HG02759 (cell line): ENCODE measurements at regions not wholly inside any gene's neighbourhood (a gene's known extent, or its start where the extent isn't known, plus 50 kb on each side); places are given as distances from the start of the nearest gene placed in this dataset.

ENCODE experiments used
- ATAC-seq: cut with Tn5 transposase; IDR thresholded peaks from one replicate; pipeline ENCODE4 v1.9.1; 2021; ENCODE audit warnings: mild to moderate bottlenecking, moderate library complexity; ENCODE audit not compliant: unreplicated experiment

DNA sequence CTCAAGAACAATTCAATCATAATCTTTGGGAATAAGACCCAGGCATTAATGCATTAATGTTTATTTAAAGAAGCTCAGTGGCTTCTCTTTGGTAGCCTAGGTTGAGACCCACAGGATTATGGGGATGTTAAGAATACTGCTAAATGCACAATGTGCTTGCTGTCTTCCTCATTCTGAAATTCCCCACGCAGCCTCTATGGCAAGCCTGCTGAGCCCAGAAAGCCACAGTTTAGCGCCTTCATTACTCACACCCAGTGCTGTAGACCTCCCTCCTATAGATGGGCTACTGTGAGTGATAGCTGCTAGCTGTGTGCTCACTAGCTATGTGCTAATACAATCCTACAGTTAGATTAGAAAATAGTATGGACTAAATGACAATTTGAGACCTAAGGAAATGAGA is 90.6 kb downstream of the TNFSF13B start:
- no peak for ATAC-seq

DNA sequence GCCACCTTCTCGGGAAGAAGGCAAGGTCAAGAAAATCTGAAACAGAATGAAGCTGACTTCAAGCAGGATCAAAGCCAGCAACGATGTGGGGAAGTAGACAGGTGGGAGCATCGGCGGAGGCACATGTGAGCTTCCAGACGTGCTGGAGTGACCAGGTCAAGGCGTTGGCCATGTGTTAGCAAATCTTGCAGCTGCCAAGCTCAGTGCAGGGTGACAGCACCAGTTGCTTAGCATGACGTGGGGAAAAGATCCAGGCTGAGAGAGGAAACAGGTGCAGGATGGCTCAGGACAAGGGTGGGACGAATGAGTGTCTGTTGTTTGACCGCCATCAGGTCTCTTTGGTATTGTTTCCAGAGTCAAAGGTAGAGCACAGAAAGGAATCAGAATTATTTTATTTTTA is 92.3 kb downstream of the TNFSF13B start:
- ATAC-seq, result no peak

DNA sequence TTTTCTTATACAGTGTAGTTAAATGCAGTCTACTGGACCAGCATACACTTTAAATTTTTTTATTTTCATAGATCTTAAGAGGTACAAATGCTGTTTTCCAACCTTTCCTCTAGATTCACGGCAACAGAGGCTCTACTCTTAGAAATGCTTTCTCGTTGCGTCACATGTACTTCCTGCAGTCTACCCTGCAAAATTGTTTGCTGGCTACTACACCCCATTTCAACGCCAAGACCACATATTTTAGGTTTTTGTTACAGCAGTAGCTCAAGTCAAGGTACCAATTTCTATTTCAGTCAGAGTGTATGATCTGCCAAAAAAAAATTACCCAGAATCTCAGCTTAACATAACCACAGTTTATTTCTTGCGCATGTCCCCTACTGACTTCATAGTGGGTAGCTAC is 94.1 kb downstream of the TNFSF13B start:
- no peak for ATAC-seq

DNA sequence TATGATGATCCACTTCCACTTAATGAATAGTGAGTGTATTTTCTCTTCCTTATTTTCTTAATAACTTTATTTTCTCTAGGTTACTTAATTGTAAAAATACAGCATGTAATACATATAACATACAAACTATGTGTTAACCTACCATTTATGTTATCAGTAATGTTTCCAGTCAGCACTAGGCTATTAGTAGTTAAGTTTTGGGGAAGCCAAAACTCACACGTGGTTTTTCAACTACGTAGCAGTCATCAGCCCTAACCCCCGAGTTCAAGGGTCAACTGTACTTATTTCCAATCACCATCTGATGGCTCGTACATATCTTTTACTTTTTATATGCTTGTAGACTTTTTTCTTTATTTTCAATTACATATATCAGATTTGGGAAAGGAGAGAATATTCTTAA is 95.7 kb downstream of the TNFSF13B start:
- no peak for ATAC-seq

DNA sequence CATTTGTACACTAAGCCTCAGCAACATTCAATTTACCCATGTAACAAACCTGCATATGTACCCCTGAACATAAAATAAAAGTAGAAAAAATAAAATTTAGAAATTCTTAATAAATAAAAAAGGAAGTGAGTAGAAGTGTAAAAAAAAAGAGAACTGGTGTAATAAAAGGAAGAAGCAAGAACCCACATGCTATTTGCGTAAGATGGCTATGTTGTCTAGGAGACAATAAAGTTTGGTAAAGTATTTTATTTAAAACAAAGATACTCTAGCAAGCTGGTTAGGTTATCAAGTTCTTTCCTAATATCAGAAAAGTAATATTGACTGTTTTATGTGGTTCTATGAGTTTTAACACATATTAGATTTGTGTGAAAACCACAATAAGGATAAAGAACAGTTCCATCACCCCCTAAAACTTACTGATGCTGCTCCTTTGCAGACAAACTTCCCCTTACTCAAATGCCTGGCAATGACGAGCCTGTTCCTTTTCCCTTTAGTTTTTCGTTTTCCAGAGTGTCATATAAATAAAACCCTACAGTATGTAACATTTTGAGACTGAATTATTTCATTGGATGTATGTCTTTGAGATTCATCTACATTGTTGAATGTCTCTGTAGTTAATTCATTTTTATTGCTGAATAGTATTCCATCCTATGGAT is 98.9 kb downstream of the TNFSF13B start:
- ATAC-seq, result no peak

DNA sequence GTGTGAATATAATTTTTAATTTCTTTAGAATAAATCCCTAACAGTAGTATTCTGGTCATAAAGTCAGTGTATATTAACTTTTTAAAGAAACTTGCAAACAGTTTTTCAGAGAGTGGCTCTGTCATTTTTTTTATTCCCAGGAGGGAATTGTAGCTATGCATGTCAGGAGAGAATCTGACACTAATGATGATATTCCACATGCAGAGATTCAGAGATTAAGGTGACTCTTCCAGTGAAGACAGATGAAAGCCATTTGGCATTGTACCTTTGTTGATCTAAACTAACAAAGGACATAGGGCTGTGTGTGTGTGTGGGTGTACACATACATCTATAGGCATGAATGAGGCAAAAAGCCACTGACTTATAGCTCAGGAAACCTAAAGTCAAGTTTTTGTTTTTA is 99.9 kb downstream of the TNFSF13B start:
- ATAC-seq, result no peak

DNA sequence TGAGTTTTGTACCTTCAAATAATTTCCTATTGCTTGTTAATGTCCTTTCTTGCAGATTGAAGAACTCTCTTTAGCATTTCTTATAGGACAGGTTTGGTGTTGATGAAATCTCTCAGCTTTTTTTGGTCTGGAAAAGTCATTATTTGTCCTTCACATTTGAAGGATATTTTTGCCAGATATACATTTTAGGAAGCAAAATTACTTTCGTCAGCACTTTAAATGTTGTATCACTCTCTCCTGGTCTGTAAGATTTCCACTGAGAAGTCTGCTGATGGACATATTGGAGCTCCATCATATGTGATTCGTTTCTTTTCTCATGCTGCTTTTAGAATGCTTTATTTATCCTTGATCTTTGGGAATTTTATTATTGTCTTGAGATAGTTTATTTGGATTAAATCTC is 105.5 kb downstream of the TNFSF13B start:
- ATAC-seq, result no peak

DNA sequence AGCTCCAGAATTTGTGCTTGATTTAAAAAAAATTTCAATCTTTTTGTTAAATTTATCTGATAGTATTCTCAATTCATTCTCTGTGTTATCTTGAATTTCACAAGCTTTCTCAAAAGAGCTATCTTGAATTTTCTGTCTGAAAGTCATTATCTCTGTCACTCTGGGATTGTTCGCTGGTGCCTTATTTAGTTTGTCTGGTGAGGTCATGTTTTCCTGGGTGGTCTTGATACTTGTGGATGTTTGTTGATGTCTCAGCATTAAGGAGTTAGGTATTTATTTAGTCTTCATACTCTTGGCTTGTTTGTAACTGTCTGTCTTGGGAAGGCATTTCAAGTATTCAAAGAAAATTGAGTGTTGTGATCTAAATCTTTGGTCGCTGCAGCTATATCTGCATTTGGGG is 106.3 kb downstream of the TNFSF13B start:
- ATAC-seq, result no peak

DNA sequence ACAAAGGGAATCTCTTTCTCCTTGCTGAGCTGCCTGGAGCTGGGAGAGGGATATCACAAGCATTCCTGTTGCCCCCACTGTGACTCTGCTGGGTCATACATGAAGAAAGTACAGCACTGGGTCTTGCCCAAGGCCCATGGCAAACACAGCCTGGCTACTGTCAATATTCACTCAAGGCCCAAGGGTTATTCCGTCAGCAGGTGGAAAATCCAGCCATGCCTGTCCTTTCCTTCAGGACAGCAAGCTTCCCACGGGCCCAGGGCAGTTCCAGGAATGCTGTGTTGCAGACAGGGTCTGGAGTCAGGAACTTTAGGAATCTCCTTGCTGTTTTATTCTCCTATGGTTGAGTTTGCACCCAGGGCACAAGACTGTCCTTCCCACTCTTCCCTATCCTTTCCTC is 106.8 kb downstream of the TNFSF13B start:
- ATAC-seq, result no peak

DNA sequence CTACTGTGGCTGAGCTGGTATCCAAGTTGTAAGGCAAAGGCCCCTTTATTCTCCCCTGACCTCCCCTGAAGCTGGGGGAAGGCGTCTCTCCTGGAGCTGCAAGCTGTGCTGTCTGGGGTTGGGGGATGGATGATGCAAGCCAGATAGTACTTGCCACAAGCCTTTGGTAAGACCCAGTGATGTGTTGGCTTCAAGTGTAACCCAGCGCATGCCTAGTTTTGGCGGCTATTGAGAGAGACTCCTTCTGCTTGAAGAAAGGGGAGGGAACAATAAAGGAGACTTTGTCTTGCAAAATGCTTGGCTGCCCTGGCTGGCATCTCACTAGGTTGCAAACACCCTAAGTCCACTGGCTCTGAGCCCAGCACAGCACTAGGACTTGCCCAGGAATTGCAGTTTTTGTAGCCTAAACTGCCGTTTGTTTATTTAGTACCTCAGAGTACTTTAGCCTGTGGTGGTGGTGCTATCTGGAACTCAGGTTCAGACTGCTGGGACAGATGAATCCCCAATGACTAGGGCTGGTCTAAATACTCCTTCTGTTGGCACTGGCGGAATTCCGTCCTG is 108.2 kb downstream of the TNFSF13B start:
- ATAC-seq, result no peak

DNA sequence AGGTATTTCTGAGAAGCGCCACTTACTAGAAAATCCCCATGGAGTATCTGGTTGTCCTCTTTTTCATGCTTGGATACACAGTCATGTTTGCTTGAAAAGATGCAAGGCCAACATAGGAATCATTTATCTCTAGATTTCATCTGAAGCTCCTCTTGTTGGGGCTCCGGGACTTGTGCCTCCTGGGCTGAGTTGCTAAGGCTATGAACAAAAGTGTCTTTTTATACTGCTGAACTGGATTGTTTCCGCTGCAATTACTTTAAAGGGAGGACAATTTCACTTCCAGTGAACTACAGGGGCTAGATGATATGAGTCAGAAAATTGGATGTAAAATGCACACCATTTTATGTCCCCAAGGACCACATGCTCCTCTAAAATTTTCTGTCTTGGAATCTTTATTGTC is 114.1 kb downstream of the TNFSF13B start:
- ATAC-seq, result no peak

DNA sequence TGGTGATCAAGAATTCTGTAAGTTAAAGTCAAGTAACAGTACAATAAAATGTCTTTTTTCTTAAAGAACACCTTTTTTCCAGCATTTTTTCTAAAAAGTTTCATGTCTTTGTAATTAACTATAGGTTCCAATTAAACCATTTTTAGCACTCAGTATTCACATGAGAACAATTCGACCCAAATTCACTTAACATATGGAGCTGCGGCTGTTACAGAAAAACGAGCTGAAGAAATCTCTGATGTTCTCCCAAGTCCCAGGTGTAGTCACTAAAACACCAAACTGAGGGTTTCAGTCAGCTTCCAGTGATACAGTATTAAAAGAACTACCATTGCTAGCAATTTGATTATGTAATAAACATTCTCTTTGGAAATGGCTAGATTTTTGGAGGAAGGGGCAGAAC is 117.6 kb downstream of the TNFSF13B start:
- ATAC-seq, result no peak

DNA sequence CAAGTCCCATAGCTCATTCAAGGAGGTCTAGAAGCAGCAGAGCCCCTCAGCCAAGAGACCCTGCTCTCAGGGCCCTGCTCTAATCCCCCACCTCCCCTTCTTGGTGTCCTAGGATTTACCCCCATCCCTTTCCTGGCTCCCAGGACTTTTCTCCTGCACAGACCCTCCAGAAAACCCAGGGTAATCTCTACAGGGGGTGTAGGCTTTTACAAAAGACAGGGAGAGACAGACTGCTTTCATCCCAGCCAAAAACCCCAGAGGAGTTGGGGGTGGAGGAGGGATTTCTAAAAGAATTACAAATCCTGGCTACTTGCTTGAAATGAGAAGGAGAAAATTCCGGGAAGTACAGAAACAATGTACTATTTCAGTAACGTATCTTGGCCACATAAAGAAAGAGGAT is 133.3 kb downstream of the TNFSF13B start:
- no peak for ATAC-seq

DNA sequence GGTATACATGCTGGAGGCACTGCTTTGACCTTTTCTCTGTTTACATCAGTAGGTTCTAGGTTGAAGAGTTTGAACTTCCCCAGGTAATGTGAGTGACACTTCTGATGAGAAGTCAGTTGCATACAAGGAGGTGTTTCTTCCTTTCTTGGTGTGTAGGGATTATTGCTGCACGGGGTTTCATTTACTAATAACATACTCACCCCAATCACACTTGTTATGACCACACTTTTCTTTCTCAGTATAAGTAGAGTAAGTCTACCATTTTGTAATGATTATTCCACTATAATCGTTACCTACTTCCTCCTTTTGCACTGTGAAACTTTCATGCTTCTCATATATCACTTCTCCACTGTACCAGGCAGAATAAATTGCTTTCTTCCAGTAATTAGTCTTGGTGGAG is 138.0 kb downstream of the TNFSF13B start:
- no peak for ATAC-seq

DNA sequence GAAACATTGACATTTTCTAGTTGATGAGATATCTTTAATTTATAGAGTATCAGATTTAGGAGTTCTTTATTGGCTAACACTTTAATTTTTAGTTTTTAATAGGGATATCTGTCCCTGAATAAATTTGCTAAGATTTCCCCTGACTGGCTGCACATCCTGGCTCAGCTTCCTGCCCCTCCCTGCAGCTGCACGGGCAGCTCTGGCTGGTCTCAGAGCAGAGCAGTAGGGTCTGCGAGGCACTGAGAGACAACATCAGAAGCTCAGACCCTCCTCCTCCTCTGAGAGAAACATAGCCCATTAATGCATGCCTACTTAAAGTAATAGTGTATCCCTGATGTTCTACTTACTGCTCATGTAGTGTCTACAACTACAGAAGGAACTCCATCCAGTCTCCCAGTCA is 139.2 kb downstream of the TNFSF13B start:
- no peak for ATAC-seq

DNA sequence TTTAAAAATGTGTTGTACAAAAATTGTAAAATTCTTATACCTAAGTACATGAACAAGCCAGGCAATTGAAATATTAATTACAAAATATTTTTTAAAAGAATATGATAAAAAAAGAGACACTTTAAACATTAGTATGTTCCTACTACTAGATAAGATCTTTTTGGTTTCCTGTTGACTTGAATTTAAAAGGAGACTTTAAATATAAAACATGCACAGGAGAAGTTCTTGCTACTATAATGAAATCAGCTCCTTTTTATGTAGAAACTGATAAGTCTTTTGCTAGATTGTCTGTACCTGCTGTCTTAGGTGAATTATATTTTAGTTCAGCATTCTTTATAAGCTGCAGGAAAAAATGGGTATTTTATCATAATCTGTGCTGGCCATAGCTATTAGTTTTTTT is 140.2 kb downstream of the TNFSF13B start:
- no peak for ATAC-seq

DNA sequence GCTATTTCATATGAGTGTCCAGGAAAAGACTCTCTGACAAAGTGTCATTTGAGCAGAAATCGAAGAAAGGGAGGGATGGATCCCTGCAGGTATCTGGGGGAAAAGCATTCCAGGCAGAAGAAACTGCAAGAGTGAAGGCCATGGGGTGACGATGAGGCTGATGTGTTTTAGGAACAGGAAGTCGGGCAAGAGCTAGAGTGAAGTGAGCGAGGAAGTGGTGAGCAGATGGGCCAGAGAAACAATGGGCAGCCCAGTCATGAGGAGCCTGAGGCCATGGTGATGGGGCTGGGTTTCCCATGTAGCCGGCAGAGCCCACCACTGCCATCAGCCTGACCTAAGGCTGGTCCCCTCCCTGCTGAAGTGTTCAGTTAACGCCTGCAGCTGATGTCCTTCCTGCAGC is 150.2 kb downstream of the TNFSF13B start:
- ATAC-seq, result no peak

DNA sequence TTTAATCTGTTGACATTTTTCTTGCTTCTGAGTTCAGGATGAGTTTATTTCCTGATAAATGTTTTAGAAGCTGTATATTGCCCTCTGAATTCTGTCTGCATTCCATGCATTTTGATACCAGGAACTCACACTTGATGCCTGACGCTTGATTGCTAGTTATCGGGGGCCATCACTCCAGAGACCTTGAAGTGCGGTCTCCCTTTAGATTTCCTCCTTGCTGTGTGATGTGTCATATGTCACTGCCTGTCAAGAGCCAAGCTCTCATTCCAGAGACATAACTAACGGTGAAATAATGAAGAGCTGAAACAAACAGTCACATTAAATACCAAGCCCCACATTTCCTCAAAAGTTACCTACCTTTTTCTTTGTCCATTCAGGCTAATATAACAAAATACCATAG is 155.5 kb downstream of the TNFSF13B start:
- ATAC-seq, result no peak

DNA sequence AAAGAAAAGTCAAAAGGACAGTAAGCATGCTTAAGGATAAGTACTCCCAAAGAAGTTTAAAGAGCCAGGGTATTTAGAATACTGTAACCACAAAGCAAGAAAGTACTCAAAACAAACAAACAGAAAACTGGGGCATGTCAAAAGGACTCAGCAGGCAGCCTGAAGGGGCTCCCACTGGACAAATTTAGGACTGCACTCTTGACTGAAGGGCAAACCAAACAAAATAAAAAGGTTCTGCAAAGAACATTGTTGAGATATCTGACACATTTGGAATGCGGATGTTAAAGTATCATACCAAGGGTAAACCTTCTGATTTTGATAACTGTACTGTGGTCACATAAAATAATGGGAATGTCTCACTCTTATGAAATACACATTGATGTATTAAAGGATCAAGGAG is 157.4 kb downstream of the TNFSF13B start:
- ATAC-seq, result no peak

DNA sequence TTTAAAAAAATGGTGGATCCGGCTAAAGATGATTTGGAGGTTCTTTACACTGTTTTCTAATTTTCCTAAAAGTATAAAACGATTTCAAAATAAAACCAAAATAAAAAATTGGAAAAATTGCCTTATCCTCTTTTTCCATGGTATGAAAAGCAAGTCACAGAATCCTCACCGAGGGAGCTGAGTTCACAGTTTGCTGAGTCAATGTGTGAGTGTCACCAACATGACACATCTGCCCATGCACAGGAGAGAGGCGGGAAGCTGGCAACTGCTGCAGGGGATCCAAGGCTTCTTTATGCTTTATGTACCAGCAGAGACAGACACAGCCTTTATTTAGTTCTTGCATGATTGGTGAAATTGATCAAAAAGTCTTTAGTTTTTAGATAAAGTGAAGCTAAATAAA is 157.8 kb downstream of the TNFSF13B start:
- no peak for ATAC-seq

DNA sequence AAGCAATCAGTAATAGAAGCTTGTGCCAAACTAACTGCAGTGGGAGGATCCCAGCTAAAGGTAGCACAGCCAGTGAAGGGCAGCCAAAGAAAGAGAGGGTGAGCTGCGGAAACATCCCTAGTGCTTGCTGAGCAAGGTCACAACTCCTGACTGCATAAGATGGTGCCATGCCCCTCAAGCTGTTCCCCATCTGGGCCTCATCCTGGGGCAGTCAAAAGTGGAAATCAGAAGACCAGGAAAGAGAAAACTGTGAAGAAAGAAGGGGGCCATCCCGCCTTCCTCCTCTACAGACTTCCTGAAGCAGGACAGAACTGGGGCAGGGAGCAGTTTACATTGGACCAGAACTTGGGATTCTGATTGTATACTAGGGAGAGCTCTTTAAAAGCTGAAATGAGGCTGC is 159.2 kb downstream of the TNFSF13B start:
- ATAC-seq, result no peak

DNA sequence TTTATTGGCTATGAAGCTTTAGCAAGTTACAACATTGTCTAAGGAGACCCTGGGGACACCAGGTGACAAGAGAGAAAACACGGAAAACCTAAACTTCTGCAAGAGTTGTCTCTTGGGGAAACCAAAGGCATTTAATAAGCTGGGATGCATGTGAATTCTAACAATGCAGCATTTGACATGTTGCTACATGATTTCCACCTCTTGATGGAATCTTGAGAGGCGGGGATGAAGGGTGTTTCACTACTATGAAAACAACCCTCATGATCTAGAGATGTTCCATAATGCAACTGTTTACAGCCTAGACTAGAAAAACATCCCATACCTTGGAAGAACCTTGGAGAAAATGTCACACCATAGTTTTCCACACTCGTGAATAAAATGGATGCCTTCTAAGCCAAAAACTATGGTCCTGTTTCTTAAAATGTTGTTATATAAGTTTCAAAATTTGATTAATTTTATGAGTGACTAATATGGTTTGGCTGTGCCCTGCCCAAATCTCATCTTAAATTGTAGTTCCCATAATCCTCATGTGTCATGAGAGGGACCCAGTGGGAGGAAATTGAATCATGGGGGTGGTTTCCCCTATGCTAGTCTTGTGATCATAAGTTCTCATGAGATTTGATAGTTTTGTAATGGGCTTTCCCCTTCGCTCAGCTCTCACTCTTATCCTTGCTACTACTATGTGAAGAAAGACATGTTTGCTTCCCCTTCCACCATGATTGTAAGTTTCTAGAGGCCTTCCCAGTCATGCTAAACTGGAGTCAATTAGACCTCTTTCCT is 164.6 kb downstream of the TNFSF13B start:
- ATAC-seq, result no peak
